Activated gamma-delta T cell treated with anti-CD3 and anti-CD28 coated beads, Interleukin-2, amount 50 U/mL, for 16 hours (primary cell): ENCODE measurements at regions not wholly inside any gene's neighbourhood (a gene's known extent, or its start where the extent isn't known, plus 50 kb on each side); places are given as distances from the start of the nearest gene placed in this dataset.
"Not testable (repeated sequence)": the region's sequence is repeated elsewhere in the genome, so short reads cannot be mapped to it uniquely, and the experiment has no call there.

ENCODE experiments used
- DNase-seq: peaks from one replicate; pipeline ENCODE4 v3.0.0-alpha.2; 2020; ENCODE audit warnings: low read depth

DNA sequence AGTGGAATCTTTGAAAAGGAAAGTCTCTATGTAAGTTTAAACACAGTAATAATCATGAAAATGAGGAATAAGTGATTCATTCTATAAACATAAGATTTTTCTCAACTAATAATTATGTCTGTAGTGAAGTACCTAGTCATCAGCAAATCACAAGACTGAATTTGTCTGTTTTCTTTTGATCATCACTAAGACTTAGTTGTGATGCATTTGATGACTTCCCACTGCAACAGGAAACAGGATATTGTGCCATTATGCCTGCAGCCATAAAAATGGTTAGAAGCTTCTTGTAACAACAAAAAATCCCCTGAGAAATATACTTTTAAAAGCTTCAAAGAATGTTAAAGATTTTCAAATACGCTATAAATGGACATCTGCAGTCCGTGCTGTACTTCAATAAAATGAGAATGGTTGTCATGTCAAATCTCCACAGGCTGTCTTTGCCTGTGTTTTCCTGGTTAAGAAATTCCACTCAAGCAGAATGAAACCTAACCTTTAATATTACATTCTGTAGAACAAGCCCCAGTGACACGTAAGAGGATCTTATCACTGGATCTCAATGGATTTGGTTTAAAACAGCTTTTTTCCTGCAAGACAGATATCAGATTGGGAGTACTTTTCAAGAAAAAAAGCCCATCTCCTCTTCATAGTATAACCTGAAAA, 1262.3 kb upstream of the PHF14 start:
- no peak for DNase-seq

DNA sequence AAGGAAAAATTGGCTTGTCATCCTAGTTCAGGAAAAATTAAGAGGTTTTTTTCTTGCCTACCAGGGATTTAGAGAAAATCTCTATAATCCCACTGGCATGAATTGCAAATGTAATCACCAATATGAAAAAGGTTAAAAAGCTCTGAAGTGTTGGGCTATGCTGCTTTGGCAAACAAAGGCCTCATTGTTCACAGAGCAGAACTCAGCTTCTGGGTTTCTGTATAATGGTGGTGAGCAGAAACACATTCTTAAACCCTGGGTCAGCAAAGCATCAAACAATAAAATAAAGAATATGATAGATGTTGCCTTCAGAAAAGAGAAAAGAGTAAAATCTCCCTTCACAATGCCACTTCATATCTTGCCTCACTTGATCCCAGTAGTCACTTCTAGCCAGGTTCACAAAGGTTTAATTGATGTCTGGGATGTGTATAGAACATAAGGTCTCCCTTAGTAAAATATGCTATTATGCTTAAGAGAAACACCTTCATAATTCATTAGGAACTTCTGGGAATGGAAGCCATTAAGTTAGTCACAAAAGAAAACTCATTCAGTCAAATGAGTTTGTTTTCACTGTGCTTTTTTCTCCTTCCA, 1255.5 kb upstream of the PHF14 start:
- DNase-seq = no peak

DNA sequence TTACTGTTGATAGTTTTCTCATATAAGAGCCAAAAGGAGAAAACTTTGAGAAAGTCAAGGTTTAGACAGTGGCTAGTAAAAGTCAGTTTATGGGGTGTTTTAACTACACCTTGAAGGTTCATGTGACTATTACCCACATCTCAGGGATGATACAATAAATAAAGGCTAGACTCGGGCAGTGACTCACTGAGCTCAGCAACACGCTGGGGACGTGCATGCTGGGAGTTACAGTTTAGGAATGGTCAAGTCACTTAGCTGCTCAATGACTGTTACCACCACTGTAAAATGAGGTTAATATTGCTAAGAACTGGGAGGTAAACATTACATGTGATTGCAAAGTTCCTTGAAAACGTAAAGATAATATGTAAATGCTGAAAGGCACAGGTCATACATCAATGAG, 1254.4 kb upstream of the PHF14 start:
- DNase-seq = no peak

DNA sequence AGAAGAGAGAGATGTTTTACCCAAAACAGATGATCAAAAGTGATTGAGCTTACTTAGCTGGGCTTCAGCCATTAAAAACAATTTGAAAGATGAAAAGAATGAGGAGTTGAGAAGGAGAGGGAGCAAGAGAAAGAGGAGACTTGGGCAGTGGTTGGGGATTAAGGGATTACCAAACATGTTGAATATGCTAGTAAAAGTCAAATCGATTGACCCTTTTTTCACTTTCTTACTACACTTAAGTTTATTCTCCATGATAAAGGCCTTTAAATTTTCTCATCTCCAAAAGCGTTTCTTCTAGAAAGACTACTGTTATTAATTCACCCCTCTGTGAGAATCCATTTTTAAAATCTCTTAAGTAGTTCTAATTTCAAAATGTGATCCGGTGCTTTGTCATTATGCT, 1254.0 kb upstream of the PHF14 start:
- no peak for DNase-seq

DNA sequence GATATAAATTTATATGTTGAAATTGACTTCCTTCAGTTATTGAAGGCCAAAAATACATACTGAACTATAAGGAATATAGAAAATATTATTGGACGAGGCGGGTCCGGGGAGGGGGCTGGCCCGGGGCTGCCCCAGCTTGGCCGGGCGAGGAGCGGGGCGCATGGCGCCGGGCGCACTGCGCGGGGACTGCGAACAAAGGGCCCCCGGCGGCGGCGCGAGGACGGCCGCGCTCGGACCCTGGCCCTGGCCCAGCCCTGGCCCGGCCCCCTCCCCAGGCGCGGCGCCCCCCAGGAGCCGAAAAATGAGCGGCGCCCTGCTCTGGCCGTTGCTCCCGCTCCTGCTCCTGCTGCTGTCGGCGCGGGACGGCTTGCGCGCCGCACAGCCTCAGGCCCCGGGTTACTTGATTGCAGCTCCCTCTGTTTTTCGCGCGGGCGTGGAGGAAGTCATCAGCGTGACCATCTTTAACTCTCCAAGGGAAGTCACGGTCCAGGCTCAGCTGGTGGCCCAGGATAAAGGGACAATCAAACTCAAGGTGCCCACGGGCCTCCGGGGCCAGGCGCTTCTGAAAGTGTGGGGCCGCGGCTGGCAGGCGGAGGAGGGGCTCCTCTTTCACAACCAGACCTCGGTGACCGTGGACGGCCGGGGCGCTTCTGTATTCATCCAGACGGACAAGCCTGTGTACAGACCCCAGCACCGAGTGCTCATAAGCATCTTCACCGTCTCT, 1247.6 kb upstream of the PHF14 start:
- DNase-seq = not testable (repeated sequence)

DNA sequence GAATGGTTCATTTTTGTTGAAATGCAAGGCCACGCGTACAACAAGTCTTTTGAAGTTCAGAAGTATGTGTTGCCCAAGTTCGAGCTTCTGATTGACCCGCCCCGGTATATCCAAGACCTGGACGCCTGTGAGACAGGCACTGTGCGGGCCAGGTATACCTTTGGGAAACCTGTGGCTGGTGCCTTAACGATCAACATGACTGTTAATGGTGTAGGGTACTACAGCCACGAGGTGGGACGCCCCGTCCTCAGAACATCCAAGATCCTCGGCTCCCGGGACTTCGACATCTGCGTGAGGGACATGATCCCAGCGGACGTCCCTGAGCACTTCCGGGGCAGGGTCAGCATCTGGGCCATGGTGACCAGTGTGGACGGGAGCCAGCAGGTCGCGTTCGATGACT, 1246.9 kb upstream of the PHF14 start:
- DNase-seq = not testable (repeated sequence)

DNA sequence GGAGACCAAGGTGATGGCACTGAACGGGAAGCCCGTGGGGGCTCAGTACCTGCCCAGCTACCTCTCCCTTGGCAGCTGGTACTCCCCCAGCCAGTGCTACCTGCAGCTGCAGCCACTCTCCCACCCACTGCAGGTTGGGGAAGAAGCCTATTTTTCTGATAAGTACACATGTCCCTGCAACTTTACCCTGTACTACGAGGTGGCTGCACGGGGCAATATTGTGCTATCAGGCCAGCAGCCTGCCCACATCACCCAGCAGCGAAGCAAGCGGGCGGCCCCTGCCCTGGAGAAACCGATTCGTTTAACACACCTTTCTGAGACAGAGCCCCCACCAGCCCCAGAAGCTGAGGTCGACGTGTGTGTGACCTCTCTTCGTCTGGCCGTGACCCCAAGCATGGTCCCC, 1246.2 kb upstream of the PHF14 start:
- DNase-seq = not testable (repeated sequence)

DNA sequence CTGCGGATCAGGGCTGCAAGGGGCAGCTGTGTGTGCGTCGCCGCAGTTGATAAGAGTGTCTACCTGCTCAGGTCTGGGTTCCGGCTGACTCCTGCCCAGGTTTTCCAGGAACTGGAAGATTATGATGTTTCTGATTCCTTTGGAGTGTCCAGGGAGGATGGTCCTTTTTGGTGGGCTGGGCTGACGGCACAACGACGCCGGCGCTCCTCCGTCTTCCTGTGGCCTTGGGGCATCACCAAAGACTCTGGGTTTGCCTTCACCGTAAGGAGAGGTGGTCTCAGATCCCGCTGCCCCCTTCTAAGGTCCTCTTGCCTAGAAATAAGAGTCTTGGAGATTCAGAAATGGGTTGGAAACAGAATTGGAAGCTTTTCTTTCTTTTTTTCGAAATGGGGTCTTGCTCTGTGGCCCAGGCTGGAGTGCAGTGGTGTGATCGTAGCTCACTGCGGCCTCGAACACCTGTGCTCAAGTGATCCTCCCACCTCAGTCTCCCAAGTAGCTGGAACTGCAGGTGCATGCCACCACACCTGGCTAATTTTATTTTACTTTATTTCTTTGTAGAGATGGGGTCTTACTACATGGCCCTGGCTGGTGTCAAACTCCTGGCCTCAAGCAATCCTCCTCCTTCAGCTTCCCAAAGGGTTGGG, 1245.5 kb upstream of the PHF14 start:
- DNase-seq = not testable (repeated sequence)

DNA sequence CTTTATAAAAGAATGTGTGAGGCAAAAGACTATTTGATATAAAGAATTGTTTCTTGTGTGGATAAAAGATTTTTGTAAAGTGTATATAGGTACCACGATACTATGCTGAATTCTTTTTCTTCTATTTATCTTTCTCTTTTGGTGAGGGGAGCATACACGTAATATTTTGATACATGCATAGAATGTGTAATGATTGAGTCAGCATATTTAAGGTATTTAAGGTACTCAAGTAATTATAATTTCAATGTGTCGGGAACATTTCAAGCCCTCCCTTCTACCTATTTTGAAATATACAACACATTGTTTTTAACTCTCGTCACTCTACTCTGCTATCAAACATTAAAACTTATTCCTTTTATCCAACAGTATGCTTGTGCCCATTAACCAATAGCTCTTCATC, 1221.6 kb upstream of the PHF14 start:
- DNase-seq = no peak

DNA sequence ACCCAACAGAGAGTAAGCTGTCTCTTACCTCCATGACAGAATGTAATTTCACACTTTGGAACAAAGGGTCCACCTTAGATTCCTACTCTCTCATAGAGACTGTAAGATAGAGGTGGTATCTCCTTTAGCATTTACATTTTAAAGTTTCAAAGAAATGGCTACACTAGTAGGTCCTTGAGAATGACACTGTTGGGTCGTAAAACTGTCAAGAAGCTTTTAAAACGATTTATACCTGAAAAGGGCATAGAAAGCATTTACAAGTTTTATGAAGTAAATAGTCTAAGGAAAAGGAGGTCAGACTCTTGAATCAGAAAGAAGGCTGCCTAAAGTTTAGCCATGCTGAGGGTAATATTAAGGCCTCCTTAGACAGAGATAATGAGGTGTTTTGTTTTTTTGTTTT, 1212.4 kb upstream of the PHF14 start:
- no peak for DNase-seq

DNA sequence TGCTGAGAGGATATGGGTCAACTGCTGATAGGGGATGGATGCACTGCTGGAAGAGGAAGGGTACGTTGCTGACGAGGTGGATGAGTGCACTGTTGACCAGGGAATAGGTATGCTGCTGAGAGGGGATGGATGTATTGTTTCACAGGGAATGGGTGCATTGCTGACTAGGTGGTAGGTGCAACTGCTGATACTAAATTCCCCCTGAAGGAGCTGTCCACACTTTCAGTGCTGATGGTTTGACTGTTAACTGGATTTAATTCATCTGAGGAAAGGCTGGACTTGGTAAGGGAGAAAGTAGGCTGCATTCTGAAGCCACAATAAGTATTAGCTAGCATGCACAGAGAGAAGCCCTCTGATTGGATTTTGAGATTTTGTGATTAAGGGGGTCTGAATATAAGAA, 1196.8 kb upstream of the PHF14 start:
- DNase-seq = no peak

DNA sequence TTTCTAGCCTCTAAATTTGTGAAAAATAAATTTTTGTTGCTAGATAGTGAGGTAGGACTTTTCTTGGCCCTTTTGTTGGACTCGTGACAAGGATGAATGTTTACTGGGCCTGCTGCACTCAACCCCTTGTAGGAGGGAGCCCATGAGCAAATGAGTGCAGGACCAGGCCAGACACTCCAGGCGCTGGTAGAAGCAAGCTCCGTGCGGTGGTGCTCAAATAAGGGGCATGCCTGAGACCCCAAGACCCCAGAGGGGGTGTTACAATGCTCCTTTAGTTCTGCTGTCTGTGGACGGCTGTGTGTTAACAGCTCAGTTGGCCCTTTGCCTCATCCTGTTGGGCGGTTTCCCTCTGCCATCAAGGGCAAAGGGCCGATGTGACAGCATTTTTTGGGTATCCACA, 1195.3 kb upstream of the PHF14 start:
- no peak for DNase-seq

DNA sequence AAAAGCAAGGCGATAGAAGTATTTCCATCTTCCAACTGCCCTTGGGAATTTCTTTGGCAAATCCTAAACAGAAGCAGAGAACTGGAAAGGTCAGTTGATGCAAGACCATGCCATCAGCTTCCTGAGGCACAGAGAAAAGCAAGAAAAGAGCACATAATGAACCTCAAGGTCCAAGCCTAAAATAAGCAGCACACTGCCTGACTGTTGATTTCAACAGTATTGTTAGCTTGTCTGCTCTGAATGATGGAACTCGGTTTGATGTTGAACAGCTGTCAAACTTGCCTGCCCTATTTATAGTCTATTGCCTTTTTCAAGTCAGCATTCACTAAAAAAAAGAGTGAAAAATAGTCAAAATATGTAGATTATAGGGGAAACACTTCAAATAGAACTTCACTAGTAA, 1192.0 kb upstream of the PHF14 start:
- DNase-seq = no peak

DNA sequence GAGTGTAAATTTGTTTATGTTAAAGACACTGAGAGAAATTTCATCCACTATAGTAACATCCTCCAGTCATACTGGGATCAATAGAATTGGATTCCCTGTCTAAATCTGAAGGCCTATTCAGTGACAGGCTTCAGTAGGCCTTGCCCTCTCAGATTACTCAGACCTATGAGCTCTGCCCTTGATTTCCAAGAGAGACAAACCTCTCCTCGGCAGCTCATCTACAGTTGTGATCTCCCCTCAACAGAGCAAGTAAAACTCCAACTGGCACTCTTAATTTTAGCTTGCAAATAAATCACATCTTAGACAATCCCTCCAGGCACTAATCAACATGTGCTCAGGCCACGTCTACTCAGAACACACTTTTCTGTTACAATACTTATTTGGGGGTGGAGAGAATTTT, 1191.4 kb upstream of the PHF14 start:
- DNase-seq = no peak

DNA sequence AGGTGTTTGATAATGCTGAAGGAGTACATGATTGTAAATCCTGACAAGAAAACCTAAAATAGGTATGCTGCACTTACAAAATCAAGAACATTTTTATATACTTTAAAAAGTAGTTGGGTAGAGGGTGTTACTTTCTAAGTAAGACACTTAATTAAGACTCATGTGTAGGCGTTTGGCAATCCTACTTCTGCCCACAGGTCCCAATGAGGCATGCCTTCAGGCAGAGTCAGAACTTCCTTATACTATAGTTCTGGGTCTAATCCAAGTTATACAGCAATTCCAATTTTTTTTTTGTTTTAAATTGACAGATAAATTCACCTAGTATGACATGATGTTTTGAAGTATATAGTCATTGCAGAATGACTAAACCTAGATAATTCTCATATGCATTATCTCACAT, 1188.5 kb upstream of the PHF14 start:
- DNase-seq = no peak

DNA sequence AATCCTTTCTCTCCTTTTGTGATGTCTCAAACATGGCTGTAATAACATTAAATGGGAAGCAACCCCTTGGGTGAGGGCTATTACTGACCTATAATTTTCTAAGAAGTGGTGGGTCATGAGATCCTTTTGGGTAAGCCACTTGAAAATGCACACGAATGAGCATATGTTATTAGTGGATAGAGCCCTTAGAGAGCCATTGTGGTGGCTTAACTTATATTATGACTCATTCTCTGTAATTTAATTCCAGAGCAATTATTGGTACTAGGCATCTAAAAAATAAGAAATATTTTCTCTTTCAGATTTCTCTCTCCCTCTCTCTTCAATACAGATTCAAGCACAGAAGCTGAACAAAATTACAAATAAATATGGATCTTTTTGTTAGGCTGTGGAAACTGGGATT, 1177.4 kb upstream of the PHF14 start:
- DNase-seq = no peak

DNA sequence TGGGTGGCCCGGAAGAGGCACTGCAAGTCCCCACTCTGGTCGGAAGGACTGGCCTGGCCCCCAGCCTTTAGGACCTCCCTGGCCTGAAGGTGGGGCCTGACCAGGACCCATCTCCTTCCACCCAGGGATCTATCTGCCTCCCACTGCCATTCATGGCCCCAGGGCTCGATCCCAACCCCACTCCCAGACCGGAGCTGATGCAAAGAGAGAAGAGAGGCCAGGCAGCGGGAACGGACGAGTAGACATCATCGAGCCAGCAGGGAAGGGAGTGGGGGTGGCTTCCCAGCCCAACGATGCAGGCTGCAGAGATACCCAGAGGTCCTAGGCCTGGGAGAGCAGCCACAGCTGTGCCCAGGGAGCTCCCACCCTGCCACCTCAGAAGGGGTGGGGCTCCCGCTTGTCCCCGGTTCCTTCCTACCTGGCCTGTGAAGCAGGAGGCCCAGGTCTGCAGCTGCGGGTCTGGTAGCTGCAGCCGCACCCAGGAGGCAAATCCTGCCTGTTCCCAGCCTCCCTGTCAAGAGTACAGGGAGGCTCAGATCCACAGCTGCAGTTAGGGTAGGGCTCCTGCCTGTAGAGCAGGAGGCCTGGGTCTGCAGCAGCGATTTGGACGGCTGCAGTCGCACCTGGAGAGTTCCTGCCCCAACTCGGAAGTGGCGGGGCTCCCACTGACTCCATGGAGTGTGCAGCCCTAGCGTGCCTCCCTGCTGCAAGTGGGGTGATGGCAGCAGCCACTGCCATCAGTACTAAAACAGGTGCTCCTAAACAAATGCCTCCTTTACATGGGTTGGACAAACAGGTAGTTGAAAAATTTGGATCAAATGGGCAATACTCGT, 1151.0 kb upstream of the PHF14 start:
- no peak for DNase-seq

DNA sequence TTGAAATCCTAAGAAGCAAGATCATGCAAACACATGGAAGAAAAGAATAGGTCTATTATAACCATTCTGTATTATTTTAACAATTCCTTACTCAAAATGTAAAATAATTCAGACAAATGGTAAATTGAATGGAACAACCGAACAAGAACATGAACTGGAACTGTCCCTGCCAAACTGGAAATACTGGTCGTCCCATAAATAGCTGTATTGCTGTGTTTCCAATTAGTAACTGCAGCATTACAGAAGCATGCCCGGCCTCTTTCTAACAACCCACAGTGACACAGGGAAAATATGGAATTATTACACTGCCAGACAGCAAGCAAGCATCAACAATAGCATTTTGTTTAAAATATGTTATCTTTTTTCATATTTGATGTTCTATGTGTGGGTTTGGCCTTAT, 1138.5 kb upstream of the PHF14 start:
- no peak for DNase-seq

DNA sequence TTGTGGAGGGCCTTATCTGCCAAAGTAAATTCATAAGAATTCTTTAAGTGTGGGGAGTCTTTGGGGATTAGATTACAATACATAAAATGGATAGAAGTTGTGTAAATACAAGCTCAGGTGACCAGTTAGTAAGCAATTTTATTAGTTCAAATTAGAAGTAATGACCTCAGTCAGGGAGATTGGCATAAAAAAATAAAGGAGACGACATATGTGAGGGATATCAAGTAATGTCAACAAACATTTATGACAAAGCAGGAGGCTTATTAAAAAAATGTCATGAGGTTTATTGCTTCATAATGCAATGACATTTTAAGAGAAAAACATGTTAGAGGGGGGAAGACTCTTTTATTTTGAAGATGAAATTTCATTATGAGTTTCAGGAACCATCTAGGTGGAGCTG, 1137.0 kb upstream of the PHF14 start:
- no peak for DNase-seq

DNA sequence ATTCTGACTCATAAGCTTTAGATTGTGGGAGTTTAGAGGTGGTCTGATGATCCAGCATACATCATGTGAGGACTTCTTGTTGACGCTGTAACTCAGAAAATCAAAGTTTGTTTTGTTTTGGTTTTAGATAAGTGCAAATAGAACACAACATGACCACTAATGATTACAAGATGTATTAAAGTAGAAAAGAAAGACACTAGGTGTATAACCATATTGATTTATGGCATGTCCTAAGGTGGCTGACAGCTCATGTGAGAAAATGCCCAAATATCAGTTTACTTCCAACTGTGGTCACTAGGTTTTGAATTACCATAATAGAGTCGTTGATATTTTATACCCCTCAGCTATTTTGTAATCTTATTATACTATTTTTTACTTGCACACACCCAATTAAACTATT, 1131.4 kb upstream of the PHF14 start:
- no peak for DNase-seq

DNA sequence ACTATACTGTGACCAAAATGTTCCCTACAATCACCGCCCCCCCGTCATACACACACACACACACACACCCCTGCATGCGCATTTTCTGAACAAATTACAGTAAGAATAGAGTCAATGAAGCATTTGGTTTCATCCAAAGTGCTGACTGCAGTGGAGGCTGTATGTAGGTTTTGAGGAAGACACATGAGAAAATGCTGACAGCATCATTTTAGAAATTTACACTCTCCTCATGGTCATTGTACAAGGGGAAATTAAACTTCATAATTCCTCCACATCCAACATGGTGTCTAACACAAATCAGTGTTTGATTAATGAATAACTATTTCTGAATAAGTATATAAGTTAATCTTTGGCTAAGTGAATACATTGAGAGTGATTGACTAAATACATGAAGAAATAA, 1126.8 kb upstream of the PHF14 start:
- DNase-seq = no peak

DNA sequence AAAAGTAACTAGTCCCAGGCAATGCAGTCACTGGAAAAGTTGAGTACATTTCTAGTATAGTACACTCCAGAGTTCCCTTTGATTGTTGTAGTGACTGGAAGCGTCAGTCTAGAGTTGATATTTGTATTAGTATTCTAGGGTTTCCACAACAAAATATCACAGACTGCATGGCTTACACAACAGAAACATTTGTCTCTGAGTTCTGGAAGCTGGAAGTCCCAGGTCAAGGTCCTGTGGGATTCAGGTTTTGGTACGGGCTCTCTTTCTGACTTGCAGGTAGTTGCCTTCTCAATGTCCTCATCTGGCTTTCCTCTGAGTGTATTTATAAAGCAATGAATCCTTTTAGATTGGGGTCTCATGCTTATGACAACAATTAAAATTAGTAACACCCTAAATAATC, 1119.1 kb upstream of the PHF14 start:
- no peak for DNase-seq
